GM12878 (cell line): ENCODE measurements at regions not wholly inside any gene's neighbourhood (a gene's known extent, or its start where the extent isn't known, plus 50 kb on each side); places are given as distances from the start of the nearest gene placed in this dataset.
"Not testable (repeated sequence)": the region's sequence is repeated elsewhere in the genome, so short reads cannot be mapped to it uniquely, and the experiment has no call there.

Experiments used
- ATAC-seq: fragments of 200-7000 bp; cut with Tn5 transposase; 3 replicates; pipeline ENCODE4 v1.9.1; 2020; ENCODE audit warnings: mild to moderate bottlenecking, moderate library complexity
- BruUV-seq: library from RNA; stranded (reverse); fragments of 400-500 nt; replicated peaks from 2 replicates; lab custom pipeline; 2021; lab: Mats Ljungman, UMichigan
- CTCF ChIA-PET: fragments of 300-600 bp; sonication (Branson Sonifier 250); formaldehyde crosslinking; extraction: SDS; loops from one replicate; lab custom pipeline; 2021; ENCODE audit warnings: inconsistent platforms; lab: Yijun Ruan, JAX
- POLR2A ChIA-PET: fragments of 350-600 bp; formaldehyde crosslinking; extraction: SDS; loops from one replicate; lab custom pipeline; 2021; ENCODE audit warnings: inconsistent platforms; lab: Charles Lee
- RAD21 ChIA-PET: fragments of 300-600 bp; sonication (Branson Sonifier 250); formaldehyde crosslinking; loops from one replicate; lab custom pipeline; 2023; ENCODE audit warnings: antibody characterized with exemption; ENCODE audit not compliant: unreplicated experiment; lab: Charles Lee
- SMC1A ChIA-PET: fragments of 300-600 bp; sonication (Branson Sonifier 250); formaldehyde crosslinking; loops from one replicate; lab custom pipeline; 2023; ENCODE audit not compliant: unreplicated experiment, uncharacterized antibody; lab: Charles Lee
- DNase-seq: peaks from one replicate; pipeline ENCODE4 v3.0.0-alpha.2; 2011; ENCODE audit warnings: low read depth, low spot score
- FAIRE-seq: peaks from 3 replicates; lab custom pipeline; 2011; peaks lifted over from hg19 to GRCh38; lab: Jason Lieb, UNC
- H2AFZ ChIP-seq: 2 replicates; pipeline ENCODE4 v1.6.0; 2011; ENCODE audit warnings: low read depth, low read length, control low read depth; ENCODE audit not compliant: control insufficient read depth
- H3K27ac ChIP-seq: 2 replicates; pipeline ENCODE4 v1.5.1; 2011; ENCODE audit warnings: control low read depth; ENCODE audit not compliant: control insufficient read depth, insufficient read depth
- H3K27me3 ChIP-seq, 2 experiments: replicated peaks in 1 of 2; 2 replicates each; pipeline versions ENCODE4 v1.6.0 to v1.6.1; 2011; ENCODE audit warnings: low read length in 1 of 2; ENCODE audit not compliant: control insufficient read depth in 2 of 2, insufficient read depth in 2 of 2
- H3K36me3 ChIP-seq, 2 experiments: 2 replicates each; pipeline ENCODE4 v1.5.1; 2011; ENCODE audit warnings: low read length in 1 of 2; ENCODE audit not compliant: control insufficient read depth in 2 of 2, insufficient read depth in 2 of 2
- H3K4me1 ChIP-seq: 2 replicates; pipeline ENCODE4 v1.6.1; 2011; ENCODE audit warnings: mild to moderate bottlenecking, low read length, moderate library complexity, mixed read lengths; ENCODE audit not compliant: control insufficient read depth, insufficient read depth
- H3K4me2 ChIP-seq: 2 replicates; pipeline ENCODE4 v1.6.0; 2011; ENCODE audit warnings: control low read depth; ENCODE audit not compliant: control insufficient read depth, insufficient read depth
- H3K4me3 ChIP-seq: fragments of 200-600 bp; sonication (generic); 2 replicates; pipeline ENCODE4 v1.5.1; 2016
- H3K79me2 ChIP-seq: 2 replicates; pipeline ENCODE4 v1.6.0; 2011; ENCODE audit warnings: low read length; ENCODE audit not compliant: control insufficient read depth, insufficient read depth
- H3K9ac ChIP-seq: 2 replicates; pipeline ENCODE4 v1.8.0; 2011; ENCODE audit warnings: low read length, control low read depth, mixed read lengths; ENCODE audit not compliant: control insufficient read depth, insufficient read depth
- H3K9me3 ChIP-seq: replicated peaks from 3 replicates; pipeline ENCODE4 v1.5.1; 2011; ENCODE audit warnings: mild to moderate bottlenecking, low read length; ENCODE audit not compliant: control insufficient read depth, insufficient read depth
- H4K20me1 ChIP-seq: 2 replicates; pipeline ENCODE4 v1.6.0; 2011; ENCODE audit not compliant: control insufficient read depth, insufficient read depth
- GABPA ChIP-seq: IDR thresholded peaks from 2 replicates; pipeline ENCODE4 v1.6.1; 2014; ENCODE audit warnings: antibody characterized with exemption, low read depth, mild to moderate bottlenecking, inconsistent platforms
- KAT2A ChIP-seq: conservative IDR thresholded peaks from 2 replicates; pipeline ENCODE4 v1.6.1; 2011; ENCODE audit warnings: low read depth, low read length; ENCODE audit not compliant: control insufficient read depth
- KDM1A ChIP-seq: fragments of 200-600 bp; sonication (generic); IDR thresholded peaks from 2 replicates; pipeline ENCODE4 v1.6.1; 2016; ENCODE audit warnings: borderline replicate concordance
- MEF2B ChIP-seq: fragments of 450-650 bp; IDR thresholded peaks from 2 replicates; pipeline ENCODE4 v1.6.1; 2018; ENCODE audit warnings: mild to moderate bottlenecking, moderate library complexity; ENCODE audit not compliant: partially characterized antibody, poor library complexity, severe bottlenecking
- NR2C2 ChIP-seq: IDR thresholded peaks from 2 replicates; pipeline ENCODE4 v1.6.1; 2011; ENCODE audit warnings: borderline replicate concordance, low read depth; ENCODE audit not compliant: control insufficient read depth, insufficient read length
- NR2F1 ChIP-seq: fragments of 450-650 bp; conservative IDR thresholded peaks from 2 replicates; pipeline ENCODE4 v1.6.1; 2017; ENCODE audit warnings: mild to moderate bottlenecking
- TBL1XR1 ChIP-seq: IDR thresholded peaks from 2 replicates; pipeline ENCODE4 v1.6.1; 2012; ENCODE audit warnings: low read depth, low read length, improper control_type of control experiment
- YBX1 ChIP-seq: fragments of 450-650 bp; IDR thresholded peaks from 2 replicates; pipeline ENCODE4 v1.6.1; 2016; ENCODE audit warnings: antibody characterized with exemption
- ZNF24 ChIP-seq: fragments of 450-650 bp; IDR thresholded peaks from 2 replicates; pipeline ENCODE4 v1.6.1; 2017; ENCODE audit warnings: antibody characterized with exemption, mild to moderate bottlenecking
- WGBS: methylation state at CpG from one replicate; pipeline ENCODE4 v1.1.6; 2016; ENCODE audit warnings: low lambda C conversion rate; ENCODE audit not compliant: insufficient replicate concordance, insufficient coverage; ENCODE audit errors: missing lambda C conversion rate; 5-methylcytosine and 5-hydroxymethylcytosine counted together
- in situ Hi-C: fragments of 300-500 bp; cut with MboI; formaldehyde crosslinking; loops from 9 replicates; pipeline ENCODE4 v1.14.3; 2018; ENCODE audit warnings: mixed read lengths
- intact Hi-C: fragments of 100-400 bp; cut with micrococcal nuclease; formaldehyde crosslinking; loops from one replicate; pipeline ENCODE4 v1.14.2; 2022; ENCODE audit not compliant: unreplicated experiment
- TF ChIP-seq, protein P1 (sequence below): IDR thresholded peaks from 2 replicates; pipeline ENCODE4 v1.6.1; 2011; ENCODE audit warnings: low read depth, mild to moderate bottlenecking, low read length, moderate library complexity, borderline replicate concordance; ENCODE audit errors: extremely low read depth
- TF ChIP-seq, protein P2 (sequence below): IDR thresholded peaks from 2 replicates; pipeline ENCODE4 v1.6.1; 2011; ENCODE audit warnings: mild to moderate bottlenecking, low read depth, low read length, moderate library complexity; ENCODE audit not compliant: insufficient replicate concordance

DNA sequence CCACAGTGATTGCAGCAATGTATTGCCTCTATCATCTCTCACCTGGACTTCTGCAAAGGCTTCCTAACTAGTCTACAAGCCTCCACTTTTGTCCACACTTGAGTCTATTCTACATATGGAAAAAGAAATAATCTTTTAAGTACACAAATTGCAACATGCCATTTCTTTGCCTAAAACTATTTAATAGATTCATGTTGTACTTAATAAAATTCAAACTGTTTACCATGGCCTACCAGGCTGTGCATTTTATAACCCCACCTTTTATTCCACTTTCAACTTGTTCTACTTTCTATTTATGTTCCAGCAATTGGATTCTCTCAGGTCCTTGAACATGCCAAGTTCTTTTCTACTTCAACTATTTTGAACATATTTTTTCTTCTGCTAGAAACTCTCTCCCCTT is 128.7 kb downstream of the GPR85 start (continued):
- TF ChIP-seq KAT2A (no peak), YBX1 (no peak), ZNF24 (no peak)

DNA sequence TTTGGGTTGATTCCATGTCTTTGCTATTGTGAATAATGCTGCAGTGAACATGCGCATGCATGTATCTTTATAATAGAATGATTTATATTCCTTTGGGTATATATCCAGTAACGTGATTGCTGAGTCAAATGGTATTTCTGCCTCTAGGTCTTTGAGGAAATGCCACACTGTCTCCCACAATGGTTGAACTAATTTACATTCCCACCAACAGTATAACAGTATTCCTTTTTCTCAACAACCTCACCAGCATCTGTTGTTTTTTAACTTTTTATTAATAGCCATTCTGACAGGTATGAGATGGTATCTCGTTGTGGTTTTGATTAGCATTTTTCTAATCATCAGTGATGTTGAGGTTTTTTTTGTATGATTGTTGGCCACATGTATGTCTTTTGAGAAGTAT is 133.6 kb downstream of the GPR85 start:
- intact Hi-C loops, H4K20me1 ChIP-seq, H3K27ac ChIP-seq, H2AFZ ChIP-seq, H3K79me2 ChIP-seq, H3K9ac ChIP-seq, H3K4me1 ChIP-seq, H3K27me3 ChIP-seq, H3K9me3 ChIP-seq, RAD21 ChIA-PET, H3K4me3 ChIP-seq, DNase-seq, H3K36me3 ChIP-seq, BruUV-seq, FAIRE-seq, H3K4me2 ChIP-seq, in situ Hi-C loops, ATAC-seq, CTCF ChIA-PET, POLR2A ChIA-PET: not testable (repeated sequence)
- SMC1A ChIA-PET: interaction anchor here (1.0 kb wide), 1 partner anchor 13 kb away, joined by 3 read pairs; no protein-coding TSS in a partner anchor
- WGBS: 33% methylated on average over 3 of the region's 3 CpGs

DNA sequence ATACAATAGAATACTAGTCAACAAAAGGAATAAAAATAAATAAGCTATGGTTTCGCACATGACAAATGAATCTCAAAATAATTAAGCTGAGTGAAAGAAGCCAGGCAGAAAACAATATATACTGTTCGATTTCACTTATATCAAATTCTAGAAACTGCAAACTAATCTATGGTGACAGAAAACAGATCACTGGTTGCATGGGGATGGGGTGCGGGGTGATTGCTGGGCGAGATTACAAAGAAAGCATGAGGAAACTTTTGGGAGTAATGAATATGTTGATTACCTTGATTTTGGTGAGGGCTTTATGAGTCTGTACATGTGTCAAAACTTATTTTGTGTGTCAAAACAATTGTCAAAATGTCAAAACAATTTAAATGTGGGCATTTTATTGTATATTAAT is 135.6 kb downstream of the GPR85 start:
- no peaks in the 10 kb centered on the region for H3K4me1 ChIP-seq
- H3K4me3 ChIP-seq: no peak overlapping the region
- no peak for FAIRE-seq
- CTCF ChIA-PET: interaction anchor here (0.6 kb wide), 1 partner anchor 23 kb away, joined by 3 read pairs; no protein-coding TSS in a partner anchor
- H3K79me2 ChIP-seq: no peaks in the 10 kb centered on the region
- in situ Hi-C loops (no loop called here), intact Hi-C loops (no loop called here)
- H2AFZ ChIP-seq: no peak overlapping the region
- H3K27ac ChIP-seq: no peak overlapping the region
- no peaks in the 10 kb centered on the region for H3K36me3 ChIP-seq
- no peaks in the 10 kb centered on the region for H3K27me3 ChIP-seq
- no peak for ATAC-seq
- RAD21 ChIA-PET: no interaction called here
- H3K9me3 ChIP-seq: no peaks in the 10 kb centered on the region
- TF ChIP-seq, protein P1, sequence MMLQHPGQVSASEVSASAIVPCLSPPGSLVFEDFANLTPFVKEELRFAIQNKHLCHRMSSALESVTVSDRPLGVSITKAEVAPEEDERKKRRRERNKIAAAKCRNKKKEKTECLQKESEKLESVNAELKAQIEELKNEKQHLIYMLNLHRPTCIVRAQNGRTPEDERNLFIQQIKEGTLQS: no peak
- TF ChIP-seq TBL1XR1 (no peak), KDM1A (no peak), NR2C2 (no peak), GABPA (no peak), NR2F1 (no peak), MEF2B (no peak)
- TF ChIP-seq, protein P2, sequence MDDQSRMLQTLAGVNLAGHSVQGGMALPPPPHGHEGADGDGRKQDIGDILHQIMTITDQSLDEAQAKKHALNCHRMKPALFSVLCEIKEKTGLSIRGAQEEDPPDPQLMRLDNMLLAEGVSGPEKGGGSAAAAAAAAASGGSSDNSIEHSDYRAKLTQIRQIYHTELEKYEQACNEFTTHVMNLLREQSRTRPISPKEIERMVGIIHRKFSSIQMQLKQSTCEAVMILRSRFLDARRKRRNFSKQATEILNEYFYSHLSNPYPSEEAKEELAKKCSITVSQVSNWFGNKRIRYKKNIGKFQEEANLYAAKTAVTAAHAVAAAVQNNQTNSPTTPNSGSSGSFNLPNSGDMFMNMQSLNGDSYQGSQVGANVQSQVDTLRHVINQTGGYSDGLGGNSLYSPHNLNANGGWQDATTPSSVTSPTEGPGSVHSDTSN: no peak
- 27% methylated on average over 4 of the region's 4 CpGs for WGBS
- H4K20me1 ChIP-seq: no peaks in the 10 kb centered on the region
- no peak overlapping the region for H3K9ac ChIP-seq
- no peak for DNase-seq
- no TSS peak for BruUV-seq
- SMC1A ChIA-PET: interaction anchor here (1.1 kb wide), 1 partner anchor 10 kb away, joined by 3 read pairs; no protein-coding TSS in a partner anchor
- POLR2A ChIA-PET: no interaction called here
- no peak overlapping the region for H3K4me2 ChIP-seq
